ENCODE measurements at regions not wholly inside any gene's neighbourhood (a gene's known extent, or its start where the extent isn't known, plus 50 kb on each side); places are given as distances from the start of the nearest gene placed in this dataset.

DNA sequence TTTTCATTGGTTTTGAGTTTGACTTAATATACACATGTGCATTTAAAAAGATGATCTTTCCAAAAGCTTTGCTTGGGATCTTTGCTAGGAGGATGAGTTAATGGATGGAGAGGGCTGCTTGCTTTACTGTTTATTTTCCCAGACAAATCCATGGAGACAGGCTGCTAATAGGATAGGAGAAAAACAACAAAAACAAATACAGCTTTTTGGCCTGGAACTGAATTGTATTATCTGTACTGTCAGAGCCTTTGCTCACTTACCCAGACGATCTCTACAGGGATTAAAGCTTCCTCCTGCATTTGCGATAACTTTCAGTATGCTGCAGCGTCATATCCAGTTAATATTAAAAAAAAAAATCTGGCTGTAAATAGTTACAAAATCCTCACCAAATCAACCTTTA lies 190.8 kb upstream of the NUDT6 start:
- Mint-ChIP-seq H3K27me3 (no peaks in the 10 kb centered on the region), H3K4me3 (no peak overlapping the region), H3K4me1 (ENCODE audit: low read depth) (no peaks in the 10 kb centered on the region), H3K36me3 (ENCODE audit: low read depth) (peaks cover 2% of the 10 kb centered on the region), H3K9me3 (peaks cover 1% of the 10 kb centered on the region), H3K27ac (no peak overlapping the region)
- ATAC-seq: no peak
- ChIA-PET CTCF (interaction anchor here (1.3 to 1.5 kb wide), 2 partner anchors 11 to 12 kb away, joined by 3 read pairs; no protein-coding TSS in a partner anchor), POLR2A (no interaction called here)
- intact Hi-C loops (cut with micrococcal nuclease): no loop called here
- TF ChIP-seq, protein P1, sequence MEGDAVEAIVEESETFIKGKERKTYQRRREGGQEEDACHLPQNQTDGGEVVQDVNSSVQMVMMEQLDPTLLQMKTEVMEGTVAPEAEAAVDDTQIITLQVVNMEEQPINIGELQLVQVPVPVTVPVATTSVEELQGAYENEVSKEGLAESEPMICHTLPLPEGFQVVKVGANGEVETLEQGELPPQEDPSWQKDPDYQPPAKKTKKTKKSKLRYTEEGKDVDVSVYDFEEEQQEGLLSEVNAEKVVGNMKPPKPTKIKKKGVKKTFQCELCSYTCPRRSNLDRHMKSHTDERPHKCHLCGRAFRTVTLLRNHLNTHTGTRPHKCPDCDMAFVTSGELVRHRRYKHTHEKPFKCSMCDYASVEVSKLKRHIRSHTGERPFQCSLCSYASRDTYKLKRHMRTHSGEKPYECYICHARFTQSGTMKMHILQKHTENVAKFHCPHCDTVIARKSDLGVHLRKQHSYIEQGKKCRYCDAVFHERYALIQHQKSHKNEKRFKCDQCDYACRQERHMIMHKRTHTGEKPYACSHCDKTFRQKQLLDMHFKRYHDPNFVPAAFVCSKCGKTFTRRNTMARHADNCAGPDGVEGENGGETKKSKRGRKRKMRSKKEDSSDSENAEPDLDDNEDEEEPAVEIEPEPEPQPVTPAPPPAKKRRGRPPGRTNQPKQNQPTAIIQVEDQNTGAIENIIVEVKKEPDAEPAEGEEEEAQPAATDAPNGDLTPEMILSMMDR (IDR thresholded peaks at IDR 0.05): no peak
- no peak for DNase-seq

DNA sequence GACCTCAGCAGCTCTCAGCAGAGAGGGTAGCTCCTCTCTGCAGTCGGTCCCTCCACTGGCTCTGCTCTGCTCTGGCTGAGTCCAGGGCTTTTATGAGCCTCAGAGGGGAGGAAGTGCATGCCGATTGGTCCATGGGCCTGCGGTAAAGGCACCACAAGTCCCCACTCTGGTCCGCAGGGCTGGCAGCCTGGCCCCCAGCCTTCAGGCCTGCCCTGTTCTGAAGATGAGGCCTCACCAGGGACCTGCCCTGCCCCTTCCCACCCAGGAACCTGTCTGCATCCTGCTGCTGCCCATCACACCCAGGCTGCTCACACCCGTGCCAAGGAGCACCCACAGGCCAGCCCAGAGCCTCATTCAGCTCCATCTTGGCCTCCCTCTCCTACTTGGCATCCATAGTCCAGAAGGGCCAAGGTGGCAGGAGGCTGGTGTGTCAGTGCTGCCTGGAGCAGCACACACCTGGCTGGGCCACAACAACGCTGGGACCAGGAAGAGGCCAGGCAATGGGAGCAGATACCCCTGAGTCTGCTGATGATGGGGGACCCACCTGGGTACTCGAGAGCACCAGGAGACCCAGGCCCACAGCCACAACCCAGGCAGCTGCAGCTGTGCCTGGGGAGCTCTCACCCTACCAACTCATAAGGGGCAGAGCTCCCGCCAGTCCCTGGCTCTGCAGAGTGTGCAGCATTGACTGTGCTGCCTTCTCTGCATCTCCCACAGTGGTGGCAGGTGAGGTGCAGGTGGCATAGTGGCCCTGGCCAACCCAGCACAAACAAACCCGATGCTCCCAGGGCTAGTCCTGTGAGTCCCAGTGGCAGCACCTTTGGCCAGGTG lies 191.9 kb upstream of the NUDT6 start:
- TF ChIP-seq, protein P1 (IDR thresholded peaks at IDR 0.05): no peak
- peaks cover 2% of the 10 kb centered on the region for H3K36me3 Mint-ChIP-seq (ENCODE audit: low read depth)
- H3K4me3 Mint-ChIP-seq: no peak overlapping the region
- peaks cover 1% of the 10 kb centered on the region for H3K9me3 Mint-ChIP-seq
- DNase-seq (no peak), ATAC-seq (no peak)
- intact Hi-C loops (cut with micrococcal nuclease): no loop called here
- POLR2A ChIA-PET: no interaction called here
- no peaks in the 10 kb centered on the region for H3K27me3 Mint-ChIP-seq
- H3K4me1 Mint-ChIP-seq (ENCODE audit: low read depth): no peaks in the 10 kb centered on the region
- H3K27ac Mint-ChIP-seq: no peak overlapping the region
- CTCF ChIA-PET: interaction anchor here (1.3 kb wide), 1 partner anchor 12 kb away, joined by 3 read pairs; no protein-coding TSS in a partner anchor

DNA sequence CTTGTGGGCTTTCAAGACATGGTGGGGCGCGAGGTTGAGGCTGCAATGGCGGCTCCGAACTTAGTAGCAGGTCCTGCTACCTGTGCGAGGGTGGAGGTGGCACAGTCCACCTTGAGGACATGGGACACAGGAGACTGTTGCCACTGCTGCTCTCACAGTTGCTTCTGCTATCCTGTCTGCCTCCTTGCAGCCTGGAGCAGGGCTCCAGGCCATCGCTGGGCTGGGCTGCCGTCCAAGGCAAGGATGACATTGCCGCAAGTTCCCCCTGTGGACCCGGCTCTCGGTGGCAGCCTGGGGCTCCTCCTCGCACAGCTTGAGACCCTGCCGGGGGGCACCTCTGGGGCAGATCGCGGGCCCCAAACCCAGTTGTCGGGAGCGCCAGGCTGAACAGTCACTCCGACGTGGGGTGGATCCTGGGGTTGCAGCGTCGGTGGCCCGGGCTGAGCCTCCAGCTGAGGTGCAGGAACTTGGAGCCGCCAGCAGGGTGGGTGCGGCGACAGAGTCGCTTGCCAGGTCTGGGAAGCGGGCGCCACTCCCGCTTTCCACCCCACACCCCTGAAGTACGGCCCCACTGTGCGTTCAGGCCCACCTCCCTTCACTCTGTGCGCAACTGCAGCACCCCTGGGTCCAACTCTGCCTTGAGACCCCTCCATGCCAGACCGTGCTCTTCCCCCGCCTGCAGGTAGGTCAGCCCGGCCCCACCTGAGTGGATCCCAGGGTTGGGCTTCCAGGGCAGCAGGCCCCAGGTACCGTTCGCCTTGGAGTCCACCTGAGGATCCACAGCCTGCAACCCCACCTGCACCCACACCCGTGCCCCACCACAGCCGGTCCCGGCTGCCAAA lies 192.7 kb upstream of the NUDT6 start:
- CTCF ChIA-PET: interaction anchor here (1.0 kb wide), 1 partner anchor 14 kb away, joined by 3 read pairs; no protein-coding TSS in a partner anchor
- no peak overlapping the region for H3K4me3 Mint-ChIP-seq
- intact Hi-C loops (cut with micrococcal nuclease): no loop called here
- ATAC-seq (no peak), DNase-seq (no peak)
- no peak overlapping the region for H3K27ac Mint-ChIP-seq
- H3K27me3 Mint-ChIP-seq: no peaks in the 10 kb centered on the region
- peaks cover 1% of the 10 kb centered on the region for H3K9me3 Mint-ChIP-seq
- peaks cover 5% of the 10 kb centered on the region for H3K36me3 Mint-ChIP-seq (ENCODE audit: low read depth)
- TF ChIP-seq, protein P1 (IDR thresholded peaks at IDR 0.05): no peak
- POLR2A ChIA-PET: no interaction called here
- H3K4me1 Mint-ChIP-seq (ENCODE audit: low read depth): no peaks in the 10 kb centered on the region

- no peaks in the 10 kb centered on the region for H3K27me3 Mint-ChIP-seq
- ATAC-seq (no peak), DNase-seq (no peak)
- TF ChIP-seq, protein P1 (IDR thresholded peaks at IDR 0.05): no peak
- no peak overlapping the region for H3K4me3 Mint-ChIP-seq
- POLR2A ChIA-PET: no interaction called here
- peaks cover 1% of the 10 kb centered on the region for H3K9me3 Mint-ChIP-seq
- intact Hi-C loops (cut with micrococcal nuclease): no loop called here
- H3K27ac Mint-ChIP-seq: no peak overlapping the region
- H3K4me1 Mint-ChIP-seq (ENCODE audit: low read depth): no peaks in the 10 kb centered on the region
- peaks cover 5% of the 10 kb centered on the region for H3K36me3 Mint-ChIP-seq (ENCODE audit: low read depth)
- CTCF ChIA-PET: no interaction called here
Observed at GRCh38 chr4:123116412-123116811, 194.0 kb upstream of the NUDT6 start.

DNA sequence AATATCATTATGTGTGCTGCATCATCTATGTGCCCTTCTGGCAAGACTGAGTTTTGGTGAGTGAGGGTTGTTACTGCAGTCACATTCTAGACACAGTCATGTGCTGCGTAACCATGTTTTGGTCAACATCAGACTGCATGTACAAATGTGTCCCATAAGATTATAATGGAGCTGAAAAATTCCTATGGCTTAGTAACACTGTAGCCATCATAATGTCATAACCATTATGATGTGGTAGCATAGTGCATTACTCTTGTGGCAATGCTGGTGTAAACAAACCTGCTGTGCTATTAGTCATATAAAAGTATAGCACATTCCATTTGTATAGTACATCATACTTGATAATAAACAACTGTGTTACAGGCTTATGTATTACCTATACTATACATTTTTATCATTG lies 198.1 kb upstream of the NUDT6 start:
- intact Hi-C loops (cut with micrococcal nuclease): no loop called here

More for the DNA sequence above, 198.1 kb upstream of the NUDT6 start:
- Mint-ChIP-seq H3K4me3 (no peak overlapping the region), H3K36me3 (ENCODE audit: low read depth) (peaks cover 7% of the 10 kb centered on the region), H3K4me1 (ENCODE audit: low read depth) (no peaks in the 10 kb centered on the region), H3K27ac (no peak overlapping the region), H3K9me3 (peaks cover 1% of the 10 kb centered on the region), H3K27me3 (no peaks in the 10 kb centered on the region)
- CTCF ChIA-PET: no interaction called here
- TF ChIP-seq, protein P1 (IDR thresholded peaks at IDR 0.05): no peak
- no peak for DNase-seq
- ATAC-seq: no peak
- POLR2A ChIA-PET: no interaction called here

Data from activated CD8-positive, alpha-beta T cell treated with anti-CD3 and anti-CD28 coated beads for 36 hours (primary cell).